ENCODE measurements at regions not wholly inside any gene's neighbourhood (a gene's known extent, or its start where the extent isn't known, plus 50 kb on each side); places are given as distances from the start of the nearest gene placed in this dataset.
A peak's percentile ranks its signal among the peaks of the same experiment; 100 is the strongest.

DNA sequence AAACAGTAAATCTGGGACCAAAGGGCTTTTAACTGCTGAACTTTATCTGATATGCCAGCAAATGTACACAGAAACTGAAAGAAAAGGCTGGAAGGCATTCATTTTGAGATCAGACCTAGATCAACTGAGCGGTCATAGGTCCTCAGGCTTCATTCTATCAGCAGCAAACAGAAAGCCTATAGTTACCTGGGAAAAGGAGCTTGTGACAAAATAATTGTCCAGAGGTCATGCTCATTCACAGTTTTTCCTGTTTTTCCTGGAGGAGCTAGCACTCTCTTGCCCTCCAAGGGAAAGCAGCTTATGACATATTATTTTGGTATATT lies 320.2 kb downstream of the AHR start:
- TF ChIP-seq TARDBP (CRISPR knock-in tag; IDR thresholded peaks at IDR 0.05) (peak; percentile 52; the same call in 1 of the 2 replicates), ZNF24 (IDR thresholded peaks at IDR 0.05) (no peak), ZNF484 (CRISPR knock-in tag; IDR thresholded peaks at IDR 0.05; ENCODE audit: borderline replicate concordance, low read depth) (no peak), TAF15 (IDR thresholded peaks at IDR 0.05; ENCODE audit: low read depth, low read length, poor library complexity, severe bottlenecking) (no peak), SALL2 (CRISPR knock-in tag; IDR thresholded peaks at IDR 0.05) (no peak), XRCC5 (optimal IDR thresholded peaks at IDR 0.05; ENCODE audit: low read length) (no peak), ZBTB7A (CRISPR knock-in tag; IDR thresholded peaks at IDR 0.05) (no peak), ATF7 (IDR thresholded peaks at IDR 0.05) (no peak), ATF7 (CRISPR knock-in tag; IDR thresholded peaks at IDR 0.05) (no peak), RAD21 (CRISPR knock-in tag; IDR thresholded peaks at IDR 0.05) (no peak), MXI1 (IDR thresholded peaks at IDR 0.05; ENCODE audit: borderline replicate concordance, low read depth, low read length) (no peak)
- TF ChIP-seq, protein P1, sequence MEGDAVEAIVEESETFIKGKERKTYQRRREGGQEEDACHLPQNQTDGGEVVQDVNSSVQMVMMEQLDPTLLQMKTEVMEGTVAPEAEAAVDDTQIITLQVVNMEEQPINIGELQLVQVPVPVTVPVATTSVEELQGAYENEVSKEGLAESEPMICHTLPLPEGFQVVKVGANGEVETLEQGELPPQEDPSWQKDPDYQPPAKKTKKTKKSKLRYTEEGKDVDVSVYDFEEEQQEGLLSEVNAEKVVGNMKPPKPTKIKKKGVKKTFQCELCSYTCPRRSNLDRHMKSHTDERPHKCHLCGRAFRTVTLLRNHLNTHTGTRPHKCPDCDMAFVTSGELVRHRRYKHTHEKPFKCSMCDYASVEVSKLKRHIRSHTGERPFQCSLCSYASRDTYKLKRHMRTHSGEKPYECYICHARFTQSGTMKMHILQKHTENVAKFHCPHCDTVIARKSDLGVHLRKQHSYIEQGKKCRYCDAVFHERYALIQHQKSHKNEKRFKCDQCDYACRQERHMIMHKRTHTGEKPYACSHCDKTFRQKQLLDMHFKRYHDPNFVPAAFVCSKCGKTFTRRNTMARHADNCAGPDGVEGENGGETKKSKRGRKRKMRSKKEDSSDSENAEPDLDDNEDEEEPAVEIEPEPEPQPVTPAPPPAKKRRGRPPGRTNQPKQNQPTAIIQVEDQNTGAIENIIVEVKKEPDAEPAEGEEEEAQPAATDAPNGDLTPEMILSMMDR (CRISPR knock-in tag; IDR thresholded peaks at IDR 0.05), result no peak
- TF ChIP-seq, protein P2, sequence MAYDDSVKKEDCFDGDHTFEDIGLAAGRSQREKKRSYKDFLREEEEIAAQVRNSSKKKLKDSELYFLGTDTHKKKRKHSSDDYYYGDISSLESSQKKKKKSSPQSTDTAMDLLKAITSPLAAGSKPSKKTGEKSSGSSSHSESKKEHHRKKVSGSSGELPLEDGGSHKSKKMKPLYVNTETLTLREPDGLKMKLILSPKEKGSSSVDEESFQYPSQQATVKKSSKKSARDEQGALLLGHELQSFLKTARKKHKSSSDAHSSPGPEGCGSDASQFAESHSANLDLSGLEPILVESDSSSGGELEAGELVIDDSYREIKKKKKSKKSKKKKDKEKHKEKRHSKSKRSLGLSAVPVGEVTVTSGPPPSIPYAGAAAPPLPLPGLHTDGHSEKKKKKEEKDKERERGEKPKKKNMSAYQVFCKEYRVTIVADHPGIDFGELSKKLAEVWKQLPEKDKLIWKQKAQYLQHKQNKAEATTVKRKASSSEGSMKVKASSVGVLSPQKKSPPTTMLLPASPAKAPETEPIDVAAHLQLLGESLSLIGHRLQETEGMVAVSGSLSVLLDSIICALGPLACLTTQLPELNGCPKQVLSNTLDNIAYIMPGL (CRISPR knock-in tag; IDR thresholded peaks at IDR 0.05; ENCODE audit: borderline replicate concordance in 1 of 2, low read depth in 1 of 2), result no peak
- TF ChIP-seq, protein P3, sequence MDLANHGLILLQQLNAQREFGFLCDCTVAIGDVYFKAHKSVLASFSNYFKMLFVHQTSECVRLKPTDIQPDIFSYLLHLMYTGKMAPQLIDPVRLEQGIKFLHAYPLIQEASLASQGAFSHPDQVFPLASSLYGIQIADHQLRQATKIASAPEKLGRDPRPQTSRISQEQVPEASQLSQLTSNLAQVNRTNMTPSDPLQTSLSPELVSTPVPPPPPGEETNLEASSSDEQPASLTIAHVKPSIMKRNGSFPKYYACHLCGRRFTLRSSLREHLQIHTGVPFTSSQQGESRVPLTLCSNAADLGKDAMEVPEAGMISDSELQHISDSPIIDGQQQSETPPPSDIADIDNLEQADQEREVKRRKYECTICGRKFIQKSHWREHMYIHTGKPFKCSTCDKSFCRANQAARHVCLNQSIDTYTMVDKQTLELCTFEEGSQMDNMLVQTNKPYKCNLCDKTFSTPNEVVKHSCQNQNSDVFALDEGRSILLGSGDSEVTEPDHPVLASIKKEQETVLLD (CRISPR knock-in tag; IDR thresholded peaks at IDR 0.05; ENCODE audit: low read depth), result no peak

Measured in HepG2 (cell line).